GM12891 (cell line): ENCODE measurements at regions not wholly inside any gene's neighbourhood (a gene's known extent, or its start where the extent isn't known, plus 50 kb on each side); places are given as distances from the start of the nearest gene placed in this dataset.

ENCODE experiments used
- POLR2A ChIP-seq: IDR thresholded peaks from 2 replicates; pipeline ENCODE4 v1.6.1; 2011; ENCODE audit warnings: low read depth, low read length, control low read depth
- POLR2AphosphoS5 ChIP-seq: IDR thresholded peaks from 2 replicates; pipeline ENCODE4 v1.6.1; 2011; ENCODE audit warnings: low read depth, low read length, control low read depth
- POU2F2 ChIP-seq: IDR thresholded peaks from 2 replicates; pipeline ENCODE4 v1.6.1; 2011; ENCODE audit warnings: low read depth, mild to moderate bottlenecking, control low read depth, low read length, moderate library complexity
- SPI1 ChIP-seq: IDR thresholded peaks from 2 replicates; pipeline ENCODE4 v1.6.1; 2011; ENCODE audit warnings: low read depth, low read length, control low read depth
- TAF1 ChIP-seq: IDR thresholded peaks from 2 replicates; pipeline ENCODE4 v1.6.1; 2011; ENCODE audit warnings: low read depth, low read length, control low read depth

DNA sequence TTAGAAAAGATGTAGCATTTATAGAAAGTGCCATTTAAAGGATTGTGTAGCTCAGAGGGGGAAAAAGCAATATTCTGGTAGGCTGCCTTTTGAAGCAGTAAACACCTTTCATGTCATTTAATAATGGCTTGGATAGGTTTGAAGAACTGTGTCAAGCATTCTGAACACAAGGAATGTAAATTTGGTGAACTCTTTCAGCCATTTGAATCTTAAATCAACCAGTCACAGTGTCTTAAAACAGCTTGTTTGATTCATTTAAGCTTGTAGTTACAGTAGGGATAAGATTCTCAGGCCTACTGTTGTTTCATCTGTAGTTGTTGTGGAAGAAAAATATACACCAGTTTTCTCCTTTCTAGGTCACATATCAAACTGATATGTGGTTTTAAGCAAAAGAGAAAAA lies 299.4 kb upstream of the NOVA1 start:
- TF ChIP-seq TAF1: no peak
- TF ChIP-seq POLR2A: no peak
- no peak for TF ChIP-seq POLR2AphosphoS5
- TF ChIP-seq SPI1: no peak
- TF ChIP-seq POU2F2: no peak
